Fibroblast of peridontal ligament (primary cell): ENCODE measurements at regions not wholly inside any gene's neighbourhood (a gene's known extent, or its start where the extent isn't known, plus 50 kb on each side); places are given as distances from the start of the nearest gene placed in this dataset.

Source experiments
- DNase-seq: peaks from one replicate; pipeline ENCODE4 v3.0.0-alpha.2; 2010; ENCODE audit errors: extremely low read depth

DNA sequence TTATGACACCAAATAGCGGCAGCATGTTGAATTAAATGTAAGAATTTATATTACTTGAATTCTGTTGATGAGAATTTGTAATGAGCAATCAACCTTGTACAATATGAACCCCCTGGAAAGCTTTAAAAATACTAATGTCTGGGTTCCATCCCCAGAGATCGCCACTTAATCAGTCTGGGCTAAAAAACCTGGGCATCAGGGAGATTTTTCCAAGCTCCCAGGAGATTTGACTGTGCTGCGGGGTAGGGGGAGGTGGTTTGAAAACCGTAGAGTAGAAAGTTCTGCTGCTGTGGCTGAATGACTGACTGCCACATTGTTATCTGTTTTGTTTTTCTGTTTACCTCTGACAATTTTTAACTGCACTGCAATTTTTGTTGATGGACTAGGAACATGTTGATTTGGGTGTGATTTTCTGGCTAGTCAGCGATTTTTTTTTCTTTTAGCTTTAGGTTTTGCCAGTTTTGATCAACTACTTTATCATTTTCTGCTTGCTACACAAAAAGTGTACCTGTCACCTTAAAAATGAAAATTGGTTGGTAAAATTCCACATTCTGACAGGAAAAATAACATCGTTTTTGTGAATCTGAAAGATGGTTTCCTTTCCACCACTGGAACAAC, 79.3 kb downstream of the PCTP start:
- no peak for DNase-seq

DNA sequence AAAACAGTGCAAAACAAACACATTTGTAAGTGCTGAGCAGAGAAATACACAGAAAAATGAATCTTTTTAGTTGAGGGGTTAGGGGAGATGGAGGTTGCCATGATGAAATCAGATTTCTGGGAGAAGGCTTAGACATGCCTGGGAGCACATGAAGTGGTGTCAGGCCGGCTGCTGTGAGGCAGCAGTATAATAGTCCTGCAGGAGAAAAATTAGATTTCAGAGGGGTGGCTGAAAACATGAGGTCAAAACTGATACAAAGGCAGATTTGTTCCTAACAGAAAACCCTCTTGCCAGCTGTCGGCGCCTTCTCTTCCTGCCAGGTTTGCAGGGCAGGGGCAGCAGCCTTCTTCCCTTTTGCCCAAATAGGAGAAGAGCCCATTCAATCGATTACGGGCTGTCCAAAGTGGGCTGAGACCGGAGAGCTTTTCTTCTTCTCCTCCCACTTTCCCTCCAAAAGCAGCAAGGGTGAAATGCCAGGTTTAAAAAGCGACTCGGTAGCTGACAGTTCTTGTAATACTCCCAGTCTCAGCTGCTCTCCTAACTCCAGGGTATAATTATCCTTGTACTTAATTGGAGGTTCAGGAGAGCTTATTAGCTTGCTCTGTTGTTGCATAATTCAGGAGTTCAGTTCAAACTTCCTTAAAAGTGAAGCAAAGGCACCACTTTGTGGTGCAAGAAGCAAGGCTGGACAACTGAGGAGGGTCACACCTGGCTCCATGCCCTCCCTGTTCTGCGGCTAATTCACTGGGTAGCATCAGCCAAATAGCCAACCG, 80.0 kb downstream of the PCTP start:
- DNase-seq, result no peak

DNA sequence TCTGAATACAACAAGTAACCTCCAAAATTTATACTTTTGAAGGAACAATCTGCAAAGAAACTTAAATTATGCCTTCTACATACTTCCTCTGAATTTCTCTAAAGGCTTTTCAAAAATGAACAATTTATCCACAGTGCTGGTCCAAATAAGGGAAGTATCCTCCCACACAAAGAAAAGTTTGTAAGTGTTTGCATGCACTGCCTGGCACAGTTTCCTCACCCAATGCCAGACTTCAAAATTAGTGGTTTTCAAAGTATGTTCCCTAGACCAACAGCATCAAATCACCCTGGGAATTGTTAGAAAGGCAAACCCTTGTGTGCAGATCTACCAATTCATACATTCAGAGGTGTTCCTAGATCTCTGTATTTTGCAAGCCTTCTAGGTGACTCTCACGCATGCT, 82.5 kb downstream of the PCTP start:
- peak; percentile 18 for DNase-seq

DNA sequence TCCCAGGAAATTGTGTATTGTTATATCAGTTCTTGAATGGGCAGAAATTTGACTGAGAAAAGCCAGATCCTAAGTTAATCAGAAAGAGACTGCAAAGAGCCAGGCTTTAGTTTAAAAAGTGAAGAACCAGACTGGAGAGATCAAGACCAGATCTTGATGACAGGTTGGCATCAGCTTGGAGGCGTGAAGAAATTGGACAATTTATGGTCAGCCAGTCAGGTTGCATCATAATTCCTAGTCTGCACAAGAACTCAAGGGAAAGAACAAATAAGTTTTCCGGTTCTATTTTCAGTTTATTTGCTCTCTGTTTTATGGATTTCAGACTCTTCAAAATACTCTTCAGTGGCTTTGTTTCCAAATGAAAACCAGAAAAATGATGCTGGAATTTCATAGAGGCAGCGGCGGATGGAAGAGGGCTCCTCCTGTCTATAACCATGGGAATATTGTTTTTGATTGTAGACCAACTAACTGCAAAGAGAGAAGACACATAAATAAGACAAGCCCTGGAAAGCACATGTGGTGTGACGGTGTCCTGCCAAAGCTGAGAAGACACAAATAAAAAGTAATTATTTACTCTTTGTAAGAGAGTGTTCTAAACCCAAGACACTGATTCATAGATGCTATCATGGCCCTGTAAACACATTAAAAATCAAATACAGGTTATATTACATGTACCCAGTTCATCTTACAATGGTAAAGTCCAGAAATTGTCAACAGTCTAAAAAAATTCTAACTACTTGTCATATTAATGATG, 91.7 kb downstream of the PCTP start:
- DNase-seq, result no peak

DNA sequence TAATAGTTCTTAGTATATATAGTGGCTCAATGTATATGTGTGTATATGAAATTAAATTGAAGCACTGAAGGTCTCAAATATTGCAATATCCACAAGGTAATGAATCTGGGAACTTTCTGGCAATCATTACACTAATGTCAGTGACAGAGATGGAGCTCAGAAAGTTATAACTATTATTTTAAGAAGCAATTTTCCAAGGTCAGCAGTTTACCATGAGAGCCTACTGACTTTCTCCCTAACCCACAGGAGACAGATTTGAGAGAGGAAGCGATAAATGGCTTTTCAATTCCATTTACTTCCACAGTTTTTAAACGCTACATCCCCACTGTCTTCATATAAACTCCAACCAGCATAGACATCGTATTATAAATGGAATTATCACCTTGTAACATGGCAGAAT, 92.9 kb downstream of the PCTP start:
- no peak for DNase-seq

DNA sequence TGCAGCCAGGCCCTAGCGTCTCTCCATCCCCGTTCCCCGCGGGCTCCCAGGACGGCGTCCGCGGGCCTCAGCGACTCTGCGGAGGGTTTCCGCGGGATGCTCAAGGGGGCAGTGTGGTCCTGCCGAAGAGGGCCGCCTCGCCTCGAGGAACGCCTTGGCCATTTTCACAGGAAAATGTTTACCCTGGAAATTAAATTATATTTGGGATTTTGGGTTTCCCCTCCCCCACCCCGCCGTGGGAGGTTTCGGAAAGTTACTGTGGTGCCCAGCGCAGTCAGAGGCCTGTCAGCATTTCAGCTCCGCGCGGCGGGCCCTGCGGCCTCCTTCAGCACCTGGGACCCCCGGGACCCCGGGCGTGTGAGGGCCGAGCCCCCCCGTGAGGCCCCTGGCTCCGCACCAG, 94.5 kb downstream of the PCTP start:
- DNase-seq, result peak; percentile 16

DNA sequence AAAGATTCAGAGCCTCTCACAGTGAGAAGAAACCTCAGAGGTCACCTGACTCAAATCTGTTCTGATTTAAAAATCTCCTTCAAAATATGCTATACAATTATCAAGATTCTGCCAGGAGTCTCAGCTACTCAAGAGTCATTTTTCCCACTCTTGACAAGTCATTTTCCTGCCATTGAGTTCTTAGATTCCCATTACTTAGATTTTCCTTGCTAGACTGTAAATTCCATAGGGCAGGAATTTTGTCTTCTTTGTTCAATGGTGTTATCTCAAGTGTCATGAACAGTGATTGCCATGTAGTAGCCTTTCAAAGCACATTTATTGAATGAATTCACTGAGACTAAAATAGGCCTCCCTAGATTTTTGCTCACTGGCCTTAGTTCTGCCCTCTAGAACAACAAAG, 95.9 kb downstream of the PCTP start:
- no peak for DNase-seq

DNA sequence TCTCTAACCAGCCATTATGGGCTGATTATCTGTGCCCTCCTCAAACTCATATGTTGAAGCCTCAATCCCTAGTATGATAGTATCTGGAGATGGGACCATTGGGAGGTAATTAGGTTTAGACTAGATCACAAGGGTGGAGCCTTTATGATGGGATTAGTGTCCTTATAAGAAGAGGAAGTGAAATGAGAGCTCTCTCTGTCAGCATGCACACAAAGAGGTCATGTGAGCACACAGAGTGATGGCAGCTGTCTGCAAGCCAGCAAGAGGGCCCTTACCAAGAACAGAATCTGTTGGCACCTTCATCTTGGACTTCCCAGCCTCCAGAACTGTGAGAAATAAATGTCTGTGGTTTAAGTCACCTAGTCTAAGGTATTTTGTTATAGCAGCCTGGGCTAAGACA, 101.9 kb downstream of the PCTP start:
- no peak for DNase-seq

DNA sequence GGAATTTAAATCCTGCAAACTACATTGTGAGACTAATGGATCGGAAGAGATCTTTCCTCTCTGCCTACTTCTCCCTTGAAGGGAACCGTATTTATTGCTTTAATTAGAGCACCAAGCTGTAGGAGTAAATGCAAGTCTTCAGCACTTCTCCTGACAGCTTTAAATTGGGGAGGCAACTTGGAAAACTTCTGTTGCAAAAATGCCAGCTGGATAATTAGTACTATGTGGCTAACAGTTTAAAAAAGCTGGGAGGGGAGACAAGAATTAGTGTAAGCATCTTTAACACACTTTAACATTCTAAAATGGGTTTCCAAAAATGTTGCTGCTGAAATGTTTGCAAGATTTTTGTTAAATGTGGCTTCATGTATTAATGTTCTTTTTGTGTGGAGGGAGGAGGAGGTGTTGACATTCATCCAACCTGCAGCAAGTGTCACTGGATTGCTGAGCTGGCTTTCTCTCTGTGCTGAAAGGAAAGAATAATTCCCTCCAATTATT, 108.5 kb downstream of the PCTP start:
- DNase-seq, result no peak

DNA sequence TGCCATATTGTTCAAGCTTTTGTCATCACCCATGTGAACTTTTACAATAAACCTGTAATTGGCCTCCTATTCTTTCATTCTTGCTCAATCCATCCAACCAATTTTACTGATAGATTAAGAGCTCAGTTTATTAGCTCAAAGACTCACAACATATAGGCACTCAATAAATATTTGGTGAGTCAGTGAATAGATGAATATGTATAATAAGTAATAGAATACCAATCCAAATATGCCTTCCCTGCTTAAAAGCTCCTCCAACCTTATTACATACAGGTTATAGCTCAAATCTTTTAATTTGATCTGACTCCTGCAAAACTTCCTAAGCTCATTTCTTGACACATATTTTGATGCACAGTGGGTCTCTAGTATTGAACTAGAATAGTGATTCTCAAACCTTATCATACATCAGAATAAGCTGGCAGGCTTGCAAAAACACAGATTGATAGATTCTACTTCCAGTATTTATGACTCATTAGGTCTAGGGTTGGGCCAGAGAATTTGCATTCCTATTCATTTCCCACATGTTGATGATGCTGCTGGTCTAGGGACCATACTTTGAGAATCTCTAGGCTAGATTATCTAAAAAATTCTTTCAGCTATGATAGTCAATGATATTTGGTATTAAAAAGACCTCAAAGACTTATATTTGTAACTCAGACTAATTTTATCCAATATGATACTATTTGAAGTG, 114.4 kb downstream of the PCTP start:
- no peak for DNase-seq

DNA sequence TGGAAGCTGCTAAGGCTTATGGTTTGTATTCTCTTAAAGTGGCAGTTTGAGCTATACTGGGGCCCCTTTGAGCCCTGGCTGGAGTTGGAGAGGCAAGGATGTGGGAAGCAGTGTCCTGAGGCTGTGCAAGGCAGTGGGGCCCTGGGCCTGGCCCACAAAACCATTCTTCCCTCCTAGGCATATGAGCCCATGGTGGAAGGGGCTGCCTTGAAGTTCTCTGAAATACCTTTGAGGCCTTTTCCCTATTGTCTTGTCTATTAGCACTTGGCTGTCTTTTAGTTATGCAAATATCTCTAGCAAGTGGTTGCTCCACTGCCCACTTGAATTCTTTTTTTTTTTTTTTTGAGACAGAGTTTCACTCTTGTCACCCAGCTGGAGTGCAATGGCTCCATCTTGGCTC, 119.2 kb downstream of the PCTP start:
- DNase-seq, result no peak

DNA sequence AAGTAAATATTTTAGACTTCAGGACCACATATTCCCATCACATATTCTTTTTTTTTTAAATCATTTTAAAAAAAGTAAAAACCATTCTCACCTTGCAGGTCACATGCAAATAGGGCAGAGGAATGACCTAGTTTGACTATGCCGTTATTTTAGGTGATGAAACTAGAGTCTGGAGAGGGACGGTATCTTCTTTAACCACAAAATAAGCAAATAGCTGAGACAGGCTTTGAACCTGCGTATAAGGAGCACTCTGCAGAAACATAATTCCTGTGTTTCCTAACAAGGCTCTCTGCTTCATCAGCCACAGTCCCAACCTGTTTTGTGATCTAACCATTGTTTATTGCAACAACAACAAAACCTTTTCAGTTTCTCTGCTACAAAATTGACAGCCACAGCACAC, 121.5 kb downstream of the PCTP start:
- DNase-seq, result no peak

DNA sequence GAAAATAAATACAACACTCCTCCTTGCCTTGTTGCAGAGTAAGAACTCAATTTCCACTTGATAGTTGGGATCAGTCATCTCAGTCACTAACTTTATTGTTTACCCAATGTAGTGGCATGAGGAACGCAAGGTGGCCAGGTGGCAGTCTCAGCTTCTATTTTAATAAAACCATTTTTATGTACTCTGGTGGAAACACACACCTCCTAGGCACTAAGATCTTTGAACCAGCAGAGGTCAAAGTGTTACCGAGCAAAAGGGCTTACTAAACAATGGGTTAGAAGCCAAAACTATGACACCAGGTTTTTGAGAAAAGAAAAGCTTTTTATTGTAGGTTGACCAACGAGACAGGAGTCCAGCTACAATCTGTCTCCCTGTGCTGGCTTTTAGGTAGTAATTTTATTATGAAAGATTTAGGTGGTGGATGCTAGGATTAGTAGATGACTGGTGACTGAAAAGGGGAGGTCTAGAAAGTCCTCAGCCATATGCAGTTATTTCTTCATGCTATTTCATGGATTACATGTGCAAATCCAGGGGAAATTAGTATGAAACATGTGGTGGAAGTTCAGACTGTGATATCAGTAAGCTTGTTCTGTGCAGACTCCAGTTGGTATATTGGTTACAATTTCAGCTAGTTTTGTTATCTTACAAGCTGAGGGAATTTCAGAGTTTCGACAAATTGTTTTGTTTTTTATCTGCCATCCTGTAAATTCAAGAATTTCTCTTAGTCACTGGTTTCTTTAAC, 122.3 kb downstream of the PCTP start:
- DNase-seq, result no peak

DNA sequence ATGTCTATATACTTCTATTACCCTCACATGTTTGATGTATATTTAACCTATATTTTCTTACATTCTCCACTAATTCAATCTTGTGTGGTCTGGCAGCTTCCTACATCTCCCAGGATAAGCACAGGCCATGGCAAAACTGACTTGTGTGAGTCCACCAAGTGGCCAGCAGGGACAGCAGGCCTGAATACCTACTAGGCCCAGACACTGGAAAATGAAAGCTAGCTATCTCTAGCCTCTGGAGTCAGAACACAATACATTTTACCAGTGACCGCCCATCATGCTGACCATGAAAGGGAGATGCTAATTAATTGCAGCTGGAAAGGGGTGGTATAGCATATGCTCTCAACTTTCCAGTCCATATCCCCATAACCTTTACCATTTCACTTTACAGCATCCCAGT, 132.3 kb downstream of the PCTP start:
- no peak for DNase-seq

DNA sequence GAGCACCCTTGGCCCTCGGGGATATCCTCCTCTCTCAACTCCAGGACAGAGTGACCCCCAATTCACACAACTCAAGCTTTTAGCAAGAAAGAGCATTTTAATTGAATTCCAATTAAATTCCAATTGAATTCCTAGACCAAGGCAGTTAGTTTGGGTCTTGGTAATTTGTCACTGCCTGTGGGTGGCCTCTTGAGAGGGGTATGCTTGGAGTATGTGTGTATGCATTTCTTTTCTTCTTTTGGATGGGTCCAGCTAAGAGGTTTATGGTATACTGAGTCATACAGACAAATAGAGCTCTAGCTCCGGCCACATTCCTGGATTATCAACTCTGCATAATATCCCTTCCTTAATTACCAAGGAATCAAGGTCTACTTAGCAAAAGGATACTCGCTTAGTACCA, 136.7 kb downstream of the PCTP start:
- no peak for DNase-seq

DNA sequence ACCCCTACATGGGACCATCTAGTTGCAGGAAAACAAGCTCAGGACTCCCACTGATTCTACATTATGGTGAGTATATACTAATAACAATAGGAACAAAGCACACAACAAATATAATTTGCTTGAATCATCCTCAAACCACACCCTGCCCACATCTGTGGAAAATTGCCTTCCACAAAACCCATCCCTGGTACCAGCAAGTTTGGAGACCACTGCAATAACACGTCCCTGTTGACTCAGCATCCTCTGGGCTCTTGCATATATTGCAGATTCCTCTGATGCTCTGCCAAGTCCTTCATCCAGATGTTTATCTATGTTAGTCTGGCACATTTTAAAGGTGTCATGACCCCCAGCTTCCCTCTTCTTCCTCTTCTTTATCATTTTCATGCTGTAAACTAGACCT, 138.4 kb downstream of the PCTP start:
- no peak for DNase-seq

DNA sequence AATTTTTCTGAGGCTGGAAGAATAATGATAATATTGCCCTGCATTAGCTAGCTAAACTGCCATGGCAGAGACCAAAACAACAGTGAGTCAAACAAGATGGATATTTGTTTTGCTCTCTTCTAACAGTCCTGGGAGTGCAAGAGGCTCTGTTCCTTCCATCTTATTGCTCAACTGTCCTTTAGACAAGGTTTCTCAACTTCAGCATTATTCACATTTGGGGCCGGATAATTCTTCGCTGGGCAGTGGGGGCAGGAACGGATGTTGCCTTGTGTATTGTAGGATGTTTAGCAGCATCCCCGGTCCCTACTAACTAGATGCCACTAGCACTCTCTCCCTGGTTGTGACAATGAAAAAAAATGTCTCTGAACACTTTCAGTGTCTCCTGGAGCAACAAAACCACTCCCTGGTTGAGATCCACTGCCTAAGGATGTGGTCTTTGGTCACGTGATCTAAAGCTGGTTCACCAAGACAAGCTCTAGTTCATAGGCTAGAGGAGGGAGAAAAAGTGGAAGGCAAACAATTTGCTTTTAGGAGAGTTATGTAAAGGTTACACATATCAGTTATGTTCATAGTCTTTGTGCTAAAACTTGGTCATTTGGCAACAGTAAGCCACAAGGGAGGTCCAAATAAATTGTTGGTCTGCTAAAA, 144.4 kb downstream of the PCTP start:
- DNase-seq, result no peak

DNA sequence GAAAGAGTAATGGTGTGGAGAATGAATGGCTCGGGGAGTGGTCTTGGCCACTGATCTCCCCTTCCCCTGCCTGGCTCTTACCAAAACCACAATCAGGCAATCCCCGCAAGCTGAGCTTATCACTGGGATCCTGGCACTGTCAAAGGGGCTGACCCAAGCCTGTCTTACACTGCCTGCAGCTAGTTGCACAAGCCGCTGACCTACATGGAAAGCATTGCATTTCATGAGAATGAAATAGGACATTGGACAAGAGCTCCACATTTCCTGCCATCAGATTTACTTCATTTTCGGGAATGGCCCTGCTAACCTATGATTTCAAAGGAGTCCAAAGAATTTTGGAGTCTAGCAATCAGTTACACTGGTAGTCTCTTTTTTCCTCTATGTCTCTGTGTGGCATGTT, 146.4 kb downstream of the PCTP start:
- no peak for DNase-seq

DNA sequence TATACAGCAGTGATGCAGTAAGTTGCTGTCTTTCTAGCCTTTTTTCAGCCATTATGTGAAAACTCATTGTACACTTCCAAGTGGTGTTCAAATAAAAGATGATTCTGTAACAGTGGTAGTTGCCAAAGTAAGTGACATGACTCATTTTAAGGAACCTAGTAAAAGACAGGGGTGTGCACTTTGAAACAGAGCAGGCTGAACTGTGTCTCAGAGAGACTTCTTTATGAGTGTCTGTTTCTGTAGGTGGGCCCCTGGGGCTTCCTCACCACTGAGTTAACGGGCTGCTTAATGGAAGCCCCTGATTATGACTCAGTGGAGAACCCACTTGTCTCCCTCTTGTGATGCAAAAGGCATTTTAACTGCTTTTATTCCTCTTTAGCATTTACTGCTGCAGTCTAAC, 147.3 kb downstream of the PCTP start:
- no peak for DNase-seq

DNA sequence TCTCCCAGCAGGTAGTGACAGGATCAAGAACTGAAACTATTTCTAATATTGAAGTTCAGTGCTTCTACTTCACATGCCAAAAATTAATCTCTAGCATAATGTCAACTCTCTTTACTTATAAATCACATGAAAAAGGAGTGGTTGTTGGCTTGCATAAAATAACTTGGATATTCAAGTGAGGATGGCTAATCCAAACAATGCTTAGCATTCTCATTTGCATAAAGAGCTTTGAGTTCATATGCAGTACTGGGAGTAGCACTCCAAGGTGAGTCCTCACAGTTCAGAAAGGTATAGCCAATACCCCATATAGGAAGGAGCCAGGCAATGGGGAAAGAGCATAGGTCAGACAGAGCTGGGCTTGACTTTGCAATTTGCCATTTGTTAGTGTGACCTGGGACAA, 149.3 kb downstream of the PCTP start:
- DNase-seq, result no peak

DNA sequence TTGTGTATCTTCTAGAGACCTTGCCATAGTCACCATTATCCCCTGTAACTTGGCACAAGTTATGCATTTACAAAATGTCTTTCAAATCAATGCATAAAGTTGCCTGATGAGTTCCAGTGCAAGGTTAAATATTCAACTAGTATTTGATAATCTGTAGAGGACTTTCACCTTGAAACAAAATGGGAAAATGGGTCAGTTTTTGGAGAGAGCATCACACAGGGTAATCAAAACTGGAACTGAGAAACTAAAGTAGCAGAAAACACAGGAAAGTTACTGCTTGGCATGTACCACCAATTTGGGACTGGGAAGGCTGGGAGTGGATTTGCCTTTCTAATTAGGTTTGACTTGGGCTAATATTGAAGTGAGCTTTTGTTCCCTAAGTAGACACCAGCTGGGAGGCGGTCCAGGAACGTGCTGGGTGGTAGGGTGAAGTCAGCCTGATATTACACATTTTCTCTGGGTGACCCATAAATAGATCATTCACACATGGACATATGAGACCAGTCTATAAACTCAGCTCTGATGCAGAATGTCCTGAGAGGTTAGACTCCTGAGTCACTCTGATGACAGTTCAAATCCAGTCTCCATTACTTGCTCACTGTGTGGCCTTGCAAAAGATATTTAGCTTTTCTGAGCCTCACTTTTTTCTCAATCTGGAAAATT, 152.3 kb downstream of the PCTP start:
- no peak for DNase-seq
